K562 (cell line): ENCODE measurements at regions not wholly inside any gene's neighbourhood (a gene's known extent, or its start where the extent isn't known, plus 50 kb on each side); places are given as distances from the start of the nearest gene placed in this dataset.

Experiments
- ATAC-seq: fragments of 200-7000 bp; cut with Tn5 transposase; 3 replicates; pipeline ENCODE4 v1.9.1; 2020; ENCODE audit warnings: moderate library complexity
- BruUV-seq: library from RNA; stranded (reverse); fragments of 400-500 nt; replicated peaks from 2 replicates; lab custom pipeline; 2021; lab: Mats Ljungman, UMichigan
- CTCF ChIA-PET: fragments of 300-600 bp; formaldehyde crosslinking; extraction: SDS; loops from one replicate; lab custom pipeline; 2021; ENCODE audit warnings: low intra/inter-chr PET ratio; lab: Yijun Ruan, JAX
- POLR2A ChIA-PET: fragments of 300-600, 350-650 bp; sonication (Branson Sonifier 250); formaldehyde crosslinking; extraction: SDS; loops from one replicate; lab custom pipeline; 2021; ENCODE audit warnings: antibody characterized with exemption, inconsistent platforms; lab: Yijun Ruan, JAX
- DNase-seq, 4 experiments: peaks; one replicate each; pipeline versions ENCODE4 v3.0.0 to v3.0.0-alpha.2; 2011 to 2018; ENCODE audit warnings: low spot score in 3 of 4, mixed read lengths in 3 of 4; ENCODE audit errors: extremely low read depth in 1 of 4
- FAIRE-seq: peaks from 2 replicates; lab custom pipeline; 2011; peaks lifted over from hg19 to GRCh38; lab: Jason Lieb, UNC
- H2AFZ ChIP-seq: 2 replicates; pipeline ENCODE4 v1.6.0; 2011; ENCODE audit warnings: low read depth, low read length, control low read depth, inconsistent platforms
- H3K27ac ChIP-seq: fragments of 200-600 bp; 3 replicates; pipeline ENCODE4 v1.8.0; 2011; ENCODE audit warnings: low read depth, mild to moderate bottlenecking, control low read depth, inconsistent platforms, low read length, moderate library complexity, mixed read lengths; ENCODE audit errors: extremely low read depth
- H3K27me3 ChIP-seq, 2 experiments: fragments of 300-600 bp in 1 of 2; 2 replicates in 1 of 2; 3 replicates in 1 of 2; pipeline versions ENCODE4 v1.6.0 to v1.8.0; 2011; ENCODE audit warnings: inconsistent platforms in 2 of 2, low read length in 2 of 2, mild to moderate bottlenecking in 1 of 2, mixed read lengths in 1 of 2, moderate library complexity in 1 of 2; ENCODE audit not compliant: control insufficient read depth in 2 of 2, insufficient read depth in 2 of 2
- H3K36me3 ChIP-seq: fragments of 300-600 bp; 3 replicates; pipeline ENCODE4 v1.8.0; 2011; ENCODE audit warnings: mild to moderate bottlenecking, low read length, inconsistent platforms; ENCODE audit not compliant: control insufficient read depth, insufficient read depth
- H3K4me1 ChIP-seq, 2 experiments: fragments of 200-600 bp in 1 of 2; replicated peaks in 1 of 2; 2 replicates in 1 of 2; 3 replicates in 1 of 2; pipeline versions ENCODE4 v1.5.1 to v1.8.0; 2011; ENCODE audit warnings: inconsistent platforms in 2 of 2, low read length in 2 of 2, mild to moderate bottlenecking in 1 of 2, mixed read lengths in 1 of 2, moderate library complexity in 1 of 2; ENCODE audit not compliant: control insufficient read depth in 2 of 2, insufficient read depth in 2 of 2
- H3K4me2 ChIP-seq: 2 replicates; pipeline ENCODE4 v1.6.1; 2011; ENCODE audit warnings: low read length, control low read depth, inconsistent platforms, mixed read lengths; ENCODE audit not compliant: insufficient read depth
- H3K4me3 ChIP-seq: fragments of 200-600 bp; sonication (generic), shearing (Covaris generic); 2 replicates; pipeline ENCODE4 v1.5.1; 2016; ENCODE audit warnings: control low read depth, inconsistent platforms
- H3K79me2 ChIP-seq: fragments of 200-600 bp; 3 replicates; pipeline ENCODE4 v1.8.0; 2011; ENCODE audit warnings: low read length, inconsistent platforms; ENCODE audit not compliant: control insufficient read depth, insufficient read depth
- H3K9ac ChIP-seq, 2 experiments: 2 replicates each; pipeline versions ENCODE4 v1.6.0 to v1.6.1; 2011; ENCODE audit warnings: low read depth in 2 of 2, low read length in 2 of 2, control low read depth in 1 of 2, inconsistent platforms in 1 of 2, mild to moderate bottlenecking in 1 of 2, mixed read lengths in 1 of 2; ENCODE audit not compliant: insufficient read depth in 1 of 2
- H3K9me1 ChIP-seq: one replicate; pipeline ENCODE4 v1.6.0; 2011; ENCODE audit warnings: inconsistent platforms, mild to moderate bottlenecking, low read length, moderate library complexity; ENCODE audit not compliant: control insufficient read depth, insufficient read depth
- H3K9me3 ChIP-seq: replicated peaks from 2 replicates; pipeline ENCODE4 v1.5.1; 2011; ENCODE audit warnings: low read depth, low read length, inconsistent platforms; ENCODE audit not compliant: control insufficient read depth, insufficient read depth
- H4K20me1 ChIP-seq: replicated peaks from 2 replicates; pipeline ENCODE4 v1.6.1; 2011; ENCODE audit warnings: low read length, inconsistent platforms, mixed read lengths; ENCODE audit not compliant: control insufficient read depth, insufficient read depth
- CHD4 ChIP-seq: fragments of 200-600 bp; sonication (generic); IDR thresholded peaks from 3 replicates; pipeline ENCODE4 v1.6.1; 2012; ENCODE audit warnings: low read depth, mild to moderate bottlenecking, mixed read lengths, low read length, inconsistent platforms; ENCODE audit not compliant: insufficient read depth, insufficient replicate concordance, poor library complexity, severe bottlenecking
- HDAC2 ChIP-seq: fragments of 450-650 bp; IDR thresholded peaks from 2 replicates; pipeline ENCODE4 v1.6.1; 2016; ENCODE audit warnings: mild to moderate bottlenecking
- HDGF ChIP-seq: fragments of 450-650 bp; IDR thresholded peaks from 2 replicates; pipeline ENCODE4 v1.6.1; 2016
- KLF10 ChIP-seq: fragments of 250-450 bp; sonication (Bioruptor Pico); IDR thresholded peaks from 2 replicates; pipeline ENCODE4 v1.6.1; 2021; ENCODE audit warnings: matching md5 sums
- KLF16 ChIP-seq: IDR thresholded peaks from 2 replicates; pipeline ENCODE4 v1.6.1; 2016; ENCODE audit warnings: antibody characterized with exemption
- MGA ChIP-seq: fragments of 450-650 bp; IDR thresholded peaks from 2 replicates; pipeline ENCODE4 v1.6.1; 2016; ENCODE audit warnings: mild to moderate bottlenecking, moderate library complexity
- MXI1 ChIP-seq: IDR thresholded peaks from 2 replicates; pipeline ENCODE4 v1.6.1; 2011; ENCODE audit warnings: low read depth, mild to moderate bottlenecking, improper control_type of control experiment, low read length
- PCBP1 ChIP-seq: fragments of 200-400 bp; formaldehyde crosslinking; IDR thresholded peaks from 2 replicates; pipeline ENCODE4 v1.6.1; 2018; ENCODE audit warnings: mild to moderate bottlenecking, low read depth, low read length; ENCODE audit not compliant: poor library complexity, severe bottlenecking
- PKNOX1 ChIP-seq: fragments of 450-650 bp; IDR thresholded peaks from 2 replicates; pipeline ENCODE4 v1.6.1; 2016
- in situ Hi-C: fragments of 300-500 bp; cut with MboI; formaldehyde crosslinking; loops from 4 replicates; pipeline ENCODE4 v1.15.0; 2018; ENCODE audit warnings: inconsistent platforms, mixed read lengths
- intact Hi-C: fragments of 100-400 bp; cut with micrococcal nuclease; formaldehyde crosslinking; loops from 2 replicates; pipeline ENCODE4 v1.14.2; 2022

- TF ChIP-seq PCBP1: no peak
- TF ChIP-seq HDGF: no peak
- no peak for TF ChIP-seq KLF16
- TF ChIP-seq CHD4: no peak
- TF ChIP-seq, all 486 proteins: peak for 0
Measured at GRCh38 chrX:117063224-117063623, 600.4 kb upstream of the CT83 start (continued).

GRCh38 chrX:117059848-117060247, 597.1 kb upstream of the CT83 start:
- no peak overlapping the region for H3K4me3 ChIP-seq
- DNase-seq (no peak), FAIRE-seq (no peak), ATAC-seq (no peak)
- no TSS peak for BruUV-seq
- no peaks in the 10 kb centered on the region for H4K20me1 ChIP-seq
- H3K27me3 ChIP-seq: no peaks in the 10 kb centered on the region
- no peaks in the 10 kb centered on the region for H3K36me3 ChIP-seq
- no peaks in the 10 kb centered on the region for H3K9me3 ChIP-seq
- POLR2A ChIA-PET: no interaction called here
- no peaks in the 10 kb centered on the region for H3K9me1 ChIP-seq
- no peak overlapping the region for H2AFZ ChIP-seq
- H3K27ac ChIP-seq: no peak overlapping the region
- in situ Hi-C loops (no loop called here), intact Hi-C loops (no loop called here)
- no peaks in the 10 kb centered on the region for H3K79me2 ChIP-seq
- H3K9ac ChIP-seq: no peak overlapping the region
- H3K4me1 ChIP-seq: no peaks in the 10 kb centered on the region
- CTCF ChIA-PET: no interaction called here
- no peak overlapping the region for H3K4me2 ChIP-seq
- TF ChIP-seq MGA: no peak
- TF ChIP-seq MXI1: no peak
- no peak for TF ChIP-seq PKNOX1
- TF ChIP-seq HDAC2: no peak
- no peak for TF ChIP-seq KLF10 (CRISPR knock-in tag)
